GM18517 (cell line): ENCODE measurements at regions not wholly inside any gene's neighbourhood (a gene's known extent, or its start where the extent isn't known, plus 50 kb on each side); places are given as distances from the start of the nearest gene placed in this dataset.
"Not testable (repeated sequence)": the region's sequence is repeated elsewhere in the genome, so short reads cannot be mapped to it uniquely, and the experiment has no call there.

Experiments used
- ATAC-seq: cut with Tn5 transposase; IDR thresholded peaks from one replicate; pipeline ENCODE4 v1.9.1; 2021; ENCODE audit warnings: mild to moderate bottlenecking, moderate library complexity; ENCODE audit not compliant: unreplicated experiment

DNA sequence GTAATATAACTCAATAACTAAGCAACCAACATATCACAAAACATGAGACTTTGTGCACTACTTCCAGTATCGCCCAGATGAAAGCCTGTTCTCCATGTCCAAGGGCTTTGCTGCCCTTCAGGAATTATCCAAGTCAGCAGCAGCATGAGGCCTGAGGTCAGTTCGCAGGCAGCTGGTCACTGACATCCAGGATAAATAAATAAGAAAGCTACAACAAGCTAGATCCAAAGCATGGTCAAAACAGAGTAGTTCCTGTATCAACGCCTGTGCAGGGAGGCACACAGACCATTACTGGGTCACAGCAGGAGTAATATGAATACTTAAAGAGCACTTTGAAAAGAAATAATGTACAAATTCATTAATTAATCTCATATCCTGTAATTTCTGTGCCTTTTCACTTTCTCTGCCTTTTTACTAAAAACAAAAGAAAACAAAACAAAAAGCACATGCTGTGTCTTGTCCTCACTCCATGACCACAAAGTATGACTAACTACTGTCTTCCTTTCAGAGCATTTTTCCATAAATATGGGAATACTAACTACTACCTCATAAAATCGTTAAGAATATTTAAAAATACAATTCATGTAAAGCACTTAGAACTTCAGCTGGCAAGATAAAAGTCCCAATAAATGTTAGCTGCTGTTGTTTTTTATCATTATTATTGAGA lies 374.9 kb upstream of the IRAK1BP1 start:
- ATAC-seq = no peak

DNA sequence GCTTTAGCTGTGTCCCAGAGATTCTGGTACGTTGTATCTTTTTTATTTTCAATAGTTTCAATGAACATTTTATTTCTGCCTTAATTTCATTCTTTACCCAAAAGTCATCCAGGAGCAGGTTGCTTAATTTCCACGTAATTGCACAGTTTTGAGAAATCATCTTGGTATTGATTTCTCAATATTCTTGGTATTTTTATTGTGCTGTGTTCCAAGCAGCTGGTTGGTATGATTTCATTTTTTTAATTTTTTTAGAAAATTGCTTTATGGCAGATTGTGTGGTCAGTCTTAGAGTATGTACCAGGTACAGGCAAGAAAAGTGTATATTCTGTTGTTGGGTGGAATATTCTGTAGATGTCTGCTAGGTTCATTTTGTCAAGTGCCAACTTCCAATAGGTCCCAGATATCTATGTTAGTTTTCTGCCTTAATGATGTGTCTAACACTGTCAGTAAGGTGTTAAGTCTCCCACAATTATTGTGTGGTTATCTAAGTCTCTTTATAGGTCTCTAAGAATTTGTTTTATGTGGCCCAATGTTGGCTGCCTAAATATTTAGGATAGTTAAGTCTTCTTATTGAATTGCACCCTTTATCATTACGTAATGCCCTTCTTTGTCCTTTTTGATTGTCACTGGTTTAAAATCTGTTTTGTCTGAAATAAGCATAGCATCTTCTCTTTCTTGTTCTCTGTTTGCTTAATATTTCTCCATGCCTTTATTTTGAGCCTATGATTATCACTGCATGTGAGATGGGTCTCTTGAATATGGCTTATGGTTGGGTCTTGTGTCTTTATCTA lies 366.9 kb upstream of the IRAK1BP1 start:
- no peak for ATAC-seq

DNA sequence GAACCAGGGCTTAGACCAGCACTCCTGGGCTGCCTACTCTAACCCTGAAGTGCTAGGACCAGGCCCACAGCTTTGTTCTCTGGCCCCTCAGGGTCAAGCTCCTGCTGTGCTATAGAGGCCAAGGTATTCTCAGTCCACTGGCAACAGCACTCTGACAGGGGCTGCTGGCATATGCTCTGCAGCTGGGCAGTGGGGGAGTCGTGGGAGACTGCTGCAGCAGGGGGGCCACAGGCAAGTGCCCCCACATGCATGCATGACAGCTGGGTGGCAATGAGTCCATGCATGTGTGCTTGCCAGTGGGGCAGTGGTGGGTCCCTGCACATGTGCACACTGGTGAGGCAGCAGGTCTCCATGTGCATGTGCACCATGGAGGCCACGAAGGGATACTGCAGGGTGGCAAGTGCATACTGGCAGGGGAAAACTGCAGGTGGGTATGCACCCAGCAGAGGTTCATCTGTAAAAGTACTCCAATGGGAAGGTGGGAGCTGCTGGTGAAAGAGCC lies 364.9 kb upstream of the IRAK1BP1 start:
- no peak for ATAC-seq

DNA sequence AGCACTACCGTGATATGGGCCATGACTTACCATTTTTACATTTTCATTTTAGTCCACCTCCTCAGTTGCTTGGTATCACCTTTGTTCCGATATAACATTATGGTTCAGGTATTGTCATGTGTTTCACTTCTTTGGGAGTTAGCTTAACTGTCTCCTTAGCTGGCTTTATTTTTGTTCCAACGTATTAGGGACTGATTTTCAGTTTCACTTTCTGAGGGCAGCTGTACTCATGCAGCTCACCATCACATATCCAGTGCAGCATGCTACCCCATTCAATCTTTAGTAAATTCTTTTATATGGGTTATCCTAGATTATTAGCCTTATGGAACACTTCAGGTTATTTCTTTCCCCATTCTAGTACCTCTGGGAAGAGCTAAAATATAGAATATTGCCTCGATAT lies 362.2 kb upstream of the IRAK1BP1 start:
- ATAC-seq = no peak

DNA sequence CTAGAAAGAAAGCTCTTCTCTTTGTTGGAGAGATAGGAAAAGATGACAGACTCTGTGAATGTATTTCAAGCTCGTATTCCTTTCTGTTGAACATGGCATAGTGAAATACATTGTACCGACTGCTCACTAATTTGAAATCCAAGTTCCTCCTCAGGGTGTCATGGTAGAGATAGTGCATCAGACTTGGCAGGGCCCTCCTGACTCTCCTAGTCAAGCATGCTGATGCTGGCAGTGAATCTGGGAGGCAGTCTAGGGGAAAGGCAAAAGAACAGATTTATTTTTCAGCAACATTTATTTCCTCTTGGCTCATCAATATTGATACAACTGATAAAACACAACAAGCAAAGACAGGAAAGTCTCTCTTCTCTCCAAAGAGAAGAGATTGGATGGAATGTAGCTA lies 356.3 kb upstream of the IRAK1BP1 start:
- no peak for ATAC-seq

DNA sequence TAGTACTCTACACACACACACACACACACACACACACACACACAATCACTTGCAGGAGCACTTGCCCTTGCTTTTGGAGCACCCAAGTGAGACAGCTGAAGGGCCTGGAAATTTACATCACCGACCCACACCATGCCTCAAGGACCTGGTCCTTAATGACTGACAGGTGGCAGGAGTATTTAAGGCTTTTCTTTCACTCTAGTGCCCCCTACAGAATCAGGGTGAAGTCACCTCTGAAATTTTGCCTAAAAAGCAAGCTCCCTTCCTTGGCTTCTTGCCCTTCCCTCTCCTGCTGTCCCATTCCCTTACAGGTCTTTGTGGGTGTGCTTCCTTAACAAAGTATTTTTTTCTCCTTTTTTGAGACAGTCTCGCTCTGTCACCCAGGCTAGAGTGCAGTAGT lies 353.5 kb upstream of the IRAK1BP1 start:
- no peak for ATAC-seq

DNA sequence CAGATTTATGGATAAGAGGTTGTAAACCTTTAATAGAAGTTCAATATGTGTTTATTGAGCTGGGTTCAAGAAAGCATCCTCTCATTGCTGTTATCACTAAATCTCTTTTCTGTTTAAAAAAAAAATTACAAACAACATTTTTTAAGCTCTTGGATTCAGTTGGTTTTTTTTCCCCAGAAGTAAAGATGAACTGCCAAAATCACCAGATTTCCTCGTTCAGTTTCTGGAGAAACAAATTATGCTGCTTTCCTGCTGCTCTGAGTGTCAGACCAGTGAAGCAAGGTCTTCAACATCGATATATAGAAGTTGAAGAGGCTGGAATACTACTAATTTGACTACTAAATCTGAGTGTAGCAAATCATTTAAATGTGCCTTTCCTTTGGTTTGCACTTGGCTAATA lies 352.1 kb upstream of the IRAK1BP1 start:
- ATAC-seq = no peak

DNA sequence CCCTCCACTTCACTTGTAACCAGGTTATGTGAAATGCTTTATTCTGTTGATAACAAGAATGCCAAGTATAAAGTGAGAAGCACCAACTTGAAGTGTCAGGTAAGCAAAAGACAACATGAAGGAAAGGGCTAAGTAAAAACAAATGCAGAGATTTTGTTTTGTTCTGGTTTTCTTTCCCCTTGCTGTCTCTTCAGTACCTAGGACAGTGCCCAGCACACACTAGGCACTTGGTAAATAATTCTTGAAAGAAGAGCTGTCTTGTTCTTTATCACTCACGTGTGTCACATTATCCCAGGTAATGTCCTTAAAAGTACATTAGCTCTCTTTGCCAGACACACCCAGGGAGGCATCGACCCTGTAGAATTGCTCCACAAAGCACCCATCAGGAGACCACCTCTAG lies 350.0 kb upstream of the IRAK1BP1 start:
- ATAC-seq = no peak

DNA sequence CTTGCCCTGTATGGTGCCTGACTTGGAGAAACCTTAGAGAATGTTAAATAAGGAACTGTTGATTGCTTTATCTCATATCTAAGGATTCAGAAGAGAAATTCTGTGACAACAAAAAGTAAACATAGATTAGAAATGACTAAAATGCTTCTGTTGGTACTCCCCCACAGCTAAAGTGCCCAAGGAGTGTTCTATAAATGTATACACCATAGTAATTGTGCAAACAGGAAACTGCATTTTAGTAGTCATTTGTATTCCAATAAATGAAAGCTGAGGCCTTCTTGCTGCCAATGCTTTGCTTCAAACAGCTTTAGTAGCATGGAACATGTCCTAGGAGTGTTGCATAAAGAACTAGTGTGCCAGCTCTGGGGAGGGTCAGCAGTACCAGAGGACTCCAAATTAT lies 343.7 kb upstream of the IRAK1BP1 start:
- ATAC-seq = no peak

DNA sequence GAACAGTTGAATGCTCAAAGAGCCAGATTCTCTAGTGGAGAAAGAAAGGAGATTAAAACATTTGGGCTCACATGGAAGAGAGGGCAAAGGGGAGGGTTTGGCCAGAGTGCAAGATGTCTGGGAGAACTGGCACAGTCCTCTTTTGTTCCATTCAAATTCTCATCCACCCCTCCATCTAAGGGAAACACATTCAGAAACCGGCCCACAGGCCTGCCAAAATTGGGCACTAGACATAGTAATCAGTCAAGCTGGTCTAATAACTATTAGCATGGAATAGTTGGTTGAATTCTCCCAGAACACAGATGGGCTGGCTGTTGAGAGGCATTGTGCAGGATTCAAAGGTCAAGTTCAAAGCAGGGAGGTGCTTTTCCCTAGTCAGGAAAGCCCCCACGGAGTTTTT lies 341.4 kb upstream of the IRAK1BP1 start:
- ATAC-seq = no peak

DNA sequence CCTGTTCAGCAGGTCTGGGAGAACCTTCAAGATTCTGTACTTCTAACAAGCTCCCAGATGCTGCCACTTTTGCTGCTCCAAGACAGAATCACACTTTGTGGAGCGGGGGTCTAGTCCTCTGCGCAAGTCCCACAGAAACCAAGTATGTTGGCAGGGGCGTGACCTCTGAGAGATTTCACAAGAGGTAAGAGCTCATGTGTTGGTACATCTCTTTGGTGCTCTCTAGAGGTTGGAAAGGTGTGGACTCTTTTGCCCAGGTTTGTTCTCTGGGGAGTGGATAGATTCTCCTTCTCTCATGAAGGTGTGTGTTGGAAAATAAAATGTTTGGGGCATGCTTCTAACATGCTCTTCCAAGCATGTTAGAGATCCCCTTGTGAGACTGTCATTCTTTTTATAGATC lies 340.9 kb upstream of the IRAK1BP1 start:
- no peak for ATAC-seq

DNA sequence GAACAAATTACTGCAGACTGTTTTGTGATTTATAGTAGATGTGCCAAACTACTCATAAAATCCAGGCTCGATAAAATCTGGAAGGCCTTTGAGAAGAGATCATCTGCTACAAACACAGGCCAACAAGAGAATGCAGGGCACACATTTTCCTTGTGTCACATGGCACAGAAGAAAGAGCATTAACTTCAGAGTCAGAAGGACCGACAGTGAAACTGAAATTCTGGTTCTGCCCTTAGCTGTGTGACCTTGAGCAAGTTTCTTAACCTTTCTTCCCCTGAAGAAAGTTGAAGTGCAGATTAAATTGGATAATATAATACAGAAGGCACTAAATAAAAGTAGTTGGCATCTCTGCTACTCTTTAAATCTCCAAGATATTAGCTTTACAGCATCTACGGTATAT lies 338.4 kb upstream of the IRAK1BP1 start:
- ATAC-seq = no peak

DNA sequence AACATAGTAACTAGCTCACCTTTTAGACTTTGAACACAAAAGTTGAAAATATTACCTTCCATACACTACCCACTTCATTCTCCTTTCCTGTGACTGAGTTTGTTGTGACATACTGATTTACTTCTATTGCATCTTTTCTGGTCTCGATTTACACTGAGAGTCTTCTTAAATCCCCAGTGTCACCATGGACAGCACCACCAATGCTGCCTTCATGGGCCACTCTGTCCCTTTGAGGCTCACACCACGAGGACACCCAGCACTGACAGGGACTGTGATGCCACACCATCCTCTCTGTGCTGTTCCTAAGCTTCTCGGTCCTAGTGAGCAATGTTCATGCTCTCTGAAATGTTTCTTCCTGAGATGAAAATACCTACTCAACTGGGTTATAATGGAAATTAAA lies 337.1 kb upstream of the IRAK1BP1 start:
- ATAC-seq = no peak

DNA sequence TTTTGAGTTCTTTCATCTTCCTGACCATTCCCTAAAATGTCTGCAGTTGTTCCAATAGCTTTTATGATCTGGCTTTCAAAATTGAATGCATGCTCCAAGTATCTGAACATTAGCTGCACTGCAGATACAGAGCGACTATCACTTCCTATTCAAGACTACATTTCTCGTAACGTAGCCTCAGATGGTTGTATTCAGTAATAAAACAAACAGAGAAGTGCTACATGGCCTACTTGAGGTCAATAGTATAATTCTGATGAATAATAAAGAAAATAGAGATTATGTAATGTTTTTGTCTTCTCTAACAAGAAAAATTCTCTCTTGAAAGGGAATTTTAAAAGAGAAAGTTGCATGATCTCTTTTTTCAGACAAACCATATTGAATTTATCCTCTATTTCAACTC lies 333.9 kb upstream of the IRAK1BP1 start:
- ATAC-seq = no peak

DNA sequence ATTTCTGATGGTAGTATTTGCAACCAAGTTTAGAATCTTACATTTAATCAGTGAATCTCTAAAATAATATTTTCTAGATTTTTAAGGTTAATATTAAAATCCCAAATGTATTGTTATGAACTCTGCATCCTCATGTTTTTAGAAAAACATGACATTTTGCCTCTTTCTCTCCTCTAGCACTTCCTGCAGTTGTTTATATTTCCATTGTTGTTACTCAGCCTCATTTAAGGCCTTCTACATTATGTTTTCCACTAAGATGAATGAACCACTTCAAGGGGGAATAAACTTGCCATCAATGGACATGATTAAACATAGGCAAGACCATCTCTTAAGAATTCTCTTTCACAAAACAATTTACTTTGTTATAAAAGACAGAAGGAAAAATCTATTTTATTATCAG lies 333.5 kb upstream of the IRAK1BP1 start:
- no peak for ATAC-seq

DNA sequence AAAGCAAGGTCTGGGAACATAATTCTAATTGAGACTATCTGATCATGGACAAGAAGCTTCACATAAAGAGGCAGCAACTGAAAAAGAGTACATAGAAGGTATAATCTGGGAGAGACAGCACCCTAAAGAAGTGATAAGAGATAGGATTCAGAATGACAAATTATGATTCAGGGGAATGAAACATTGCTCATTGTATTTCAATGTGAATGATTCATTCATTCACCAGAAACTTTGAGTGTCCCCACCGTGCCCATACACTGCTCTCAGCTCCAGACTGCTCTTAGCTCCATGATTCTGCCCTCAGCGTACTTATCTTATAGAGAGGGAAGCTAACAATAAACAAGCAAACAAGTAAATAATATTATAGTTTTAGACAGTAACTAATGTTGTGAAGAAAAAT lies 329.3 kb upstream of the IRAK1BP1 start:
- ATAC-seq = no peak

DNA sequence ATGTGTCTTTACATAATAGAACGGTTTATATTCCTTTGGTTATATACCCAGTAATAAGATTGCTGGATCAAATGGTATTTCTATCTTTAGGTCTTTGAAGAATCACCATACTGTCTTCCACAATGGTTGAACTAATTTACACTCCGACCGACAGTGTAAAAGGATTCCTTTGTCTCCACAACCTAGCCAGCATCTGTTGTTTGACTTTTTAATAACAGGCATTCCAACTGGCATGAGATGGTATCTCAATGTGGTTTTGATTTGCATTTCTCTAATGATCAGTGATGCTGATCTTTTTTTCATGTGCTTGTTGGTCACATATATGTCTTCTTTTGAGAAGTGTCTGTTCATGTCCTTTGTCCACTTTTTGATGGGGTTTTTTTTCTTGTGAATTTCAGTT lies 319.7 kb upstream of the IRAK1BP1 start:
- not testable (repeated sequence) for ATAC-seq

DNA sequence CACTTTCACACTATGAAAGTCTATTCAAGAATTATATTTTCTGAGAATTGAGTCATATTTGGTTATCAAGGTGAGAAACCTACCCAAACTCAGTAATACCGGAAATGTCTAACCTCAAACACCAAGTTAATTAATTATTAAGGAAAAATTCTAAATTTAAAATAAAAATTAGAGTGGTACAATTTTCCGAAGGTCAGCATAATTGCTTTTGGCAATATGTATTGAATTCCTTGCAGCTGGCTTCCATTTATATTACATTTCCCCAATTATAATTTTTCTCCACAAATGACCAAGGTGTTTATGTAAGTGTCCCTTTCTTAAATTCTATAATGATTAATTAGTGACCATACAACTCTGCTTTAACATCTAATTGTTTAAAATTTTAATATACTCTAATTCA lies 316.0 kb upstream of the IRAK1BP1 start:
- ATAC-seq = no peak

DNA sequence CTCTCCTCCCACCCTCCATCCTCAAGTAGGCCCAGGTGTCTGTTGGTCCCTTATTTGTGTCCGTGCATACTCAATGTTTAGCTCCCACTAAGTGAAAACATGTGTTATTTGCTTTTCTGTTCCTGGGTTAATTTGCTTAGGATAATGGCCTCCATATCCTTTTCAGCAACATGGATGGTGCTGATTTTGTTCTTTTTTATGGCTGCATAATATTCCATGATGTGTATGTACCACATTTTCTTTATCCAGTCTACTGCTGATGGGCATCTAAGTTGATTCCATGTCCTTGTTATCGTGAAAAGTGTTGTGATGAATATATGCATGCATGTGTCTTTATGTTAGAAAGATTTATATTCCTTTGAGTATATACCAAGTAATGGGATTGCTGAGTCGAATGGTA lies 314.9 kb upstream of the IRAK1BP1 start:
- ATAC-seq = no peak

DNA sequence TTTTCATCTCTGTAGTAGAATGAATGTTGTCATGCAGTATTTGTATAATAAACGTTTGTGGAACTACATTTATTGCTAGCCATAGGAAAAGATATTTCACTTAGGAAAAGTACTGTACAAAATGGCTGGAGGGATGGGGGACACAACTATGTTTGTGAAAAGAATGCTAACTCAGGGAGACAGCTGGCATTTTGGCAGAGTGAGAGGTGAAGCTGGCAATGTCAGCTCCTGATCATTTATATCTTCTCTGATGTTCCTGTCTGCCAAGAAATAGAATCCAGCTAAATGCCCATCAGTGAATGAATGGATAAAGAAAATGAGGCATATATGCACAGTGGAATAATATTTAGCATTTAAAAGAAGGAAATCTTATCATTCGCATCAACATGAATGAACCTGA lies 313.0 kb upstream of the IRAK1BP1 start:
- no peak for ATAC-seq

DNA sequence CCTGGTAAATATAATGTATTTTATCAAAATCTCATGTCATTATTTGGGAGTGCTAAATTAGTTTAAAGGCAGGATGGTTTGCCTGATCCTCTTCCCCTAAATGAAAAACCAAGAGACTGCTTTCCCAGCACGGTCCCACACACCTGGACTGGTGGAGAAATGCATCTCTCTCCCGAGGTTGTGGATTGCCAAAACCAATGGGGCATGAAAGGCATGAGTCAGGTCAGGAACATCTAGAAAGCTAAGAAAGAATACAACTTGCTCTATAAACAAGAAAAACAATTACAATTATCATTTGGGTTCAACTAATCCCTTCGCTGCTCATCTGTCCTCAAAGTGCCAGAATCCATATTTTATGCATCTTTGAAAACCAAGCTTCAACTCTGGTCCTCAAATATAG lies 308.3 kb upstream of the IRAK1BP1 start:
- ATAC-seq = no peak

DNA sequence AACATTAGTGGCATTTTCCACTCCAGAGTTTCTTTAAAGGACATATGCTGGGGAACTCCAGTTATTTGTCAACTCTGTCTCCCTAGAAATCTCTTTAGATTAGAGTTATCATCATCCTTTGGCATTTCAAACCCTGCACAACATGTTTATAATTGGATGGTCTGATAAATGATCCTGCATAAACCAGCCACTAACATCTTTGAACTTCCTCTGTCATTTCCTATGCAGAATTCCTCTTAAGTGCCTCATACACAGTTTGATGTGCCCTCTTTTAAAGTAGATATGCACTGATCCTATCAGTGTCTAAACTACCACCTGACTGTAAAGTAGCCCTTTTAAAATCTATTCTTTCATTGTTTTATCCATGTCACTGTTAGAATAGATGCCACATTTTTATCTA lies 306.3 kb upstream of the IRAK1BP1 start:
- ATAC-seq = no peak

DNA sequence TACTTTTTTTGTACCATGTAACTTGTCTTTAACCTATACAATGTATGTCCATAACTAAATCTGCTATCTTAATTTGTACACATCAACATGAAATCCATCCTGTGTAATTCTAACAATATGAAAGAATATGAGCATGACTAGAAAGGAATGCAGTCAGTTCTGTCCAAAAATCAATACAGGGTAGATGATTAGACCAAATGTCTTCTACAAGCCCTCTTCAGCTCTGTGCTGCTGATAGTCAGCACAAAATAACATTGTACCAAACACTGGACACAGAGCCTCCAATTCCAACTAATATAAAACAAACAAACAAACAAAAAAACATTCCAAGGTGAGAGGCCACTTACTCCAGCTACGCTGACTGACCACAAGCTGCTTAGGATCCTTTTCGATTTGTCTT lies 301.4 kb upstream of the IRAK1BP1 start:
- ATAC-seq = no peak
